Testis (tissue), 2 donors: ENCODE measurements at regions not wholly inside any gene's neighbourhood (a gene's known extent, or its start where the extent isn't known, plus 50 kb on each side); places are given as distances from the start of the nearest gene placed in this dataset.
A peak's percentile ranks its signal among the peaks of the same experiment; 100 is the strongest.

Experiments
- DNase-seq: peaks from one replicate; pipeline ENCODE4 v3.0.0-alpha.2; 2019
- H3K27ac ChIP-seq, 2 donors: fragments of 200-600 bp; sonication (generic); one replicate each; pipeline ENCODE4 v1.5.1; 2019
- H3K27me3 ChIP-seq: fragments of 200-600 bp; sonication (generic); one replicate; pipeline ENCODE4 v1.5.1; 2019
- H3K36me3 ChIP-seq: fragments of 200-600 bp; sonication (generic); one replicate; pipeline ENCODE4 v1.5.1; 2017; ENCODE audit warnings: low read depth; ENCODE audit errors: missing control alignments
- H3K4me1 ChIP-seq: fragments of 200-600 bp; sonication (generic); one replicate; pipeline ENCODE4 v1.5.1; 2019
- H3K4me3 ChIP-seq, 2 donors: fragments of 200-600 bp; sonication (generic); one replicate each; pipeline ENCODE4 v1.5.1; 2017 to 2019
- H3K9me3 ChIP-seq: fragments of 200-600 bp; sonication (generic); one replicate; pipeline ENCODE4 v1.5.1; 2017
- POLR2A ChIP-seq: fragments of 450-650 bp; IDR thresholded peaks from one replicate; pipeline ENCODE4 v1.6.1; 2017; ENCODE audit warnings: antibody characterized with exemption, mild to moderate bottlenecking, moderate library complexity
- WGBS, 2 donors: methylation state at CpG; one replicate each; pipeline ENCODE4 v1.1.5; 2018; 5-methylcytosine and 5-hydroxymethylcytosine counted together
- intact Hi-C: fragments of 100-400 bp; cut with DNase I; formaldehyde crosslinking; loops from one replicate; pipeline ENCODE4 v1.15.1; 2023; ENCODE audit warnings: low total_unique reads
- TF ChIP-seq, protein P1 (sequence below), 3 experiments: fragments of 450-650 bp in 2 of 3; fragments of 200-600 bp in 1 of 3; sonication (generic) in 1 of 3; IDR thresholded peaks; one replicate each; pipeline ENCODE4 v1.5.1; 2016 to 2019; ENCODE audit warnings: antibody characterized with exemption in 3 of 3, mild to moderate bottlenecking in 2 of 3, moderate library complexity in 1 of 3

DNA sequence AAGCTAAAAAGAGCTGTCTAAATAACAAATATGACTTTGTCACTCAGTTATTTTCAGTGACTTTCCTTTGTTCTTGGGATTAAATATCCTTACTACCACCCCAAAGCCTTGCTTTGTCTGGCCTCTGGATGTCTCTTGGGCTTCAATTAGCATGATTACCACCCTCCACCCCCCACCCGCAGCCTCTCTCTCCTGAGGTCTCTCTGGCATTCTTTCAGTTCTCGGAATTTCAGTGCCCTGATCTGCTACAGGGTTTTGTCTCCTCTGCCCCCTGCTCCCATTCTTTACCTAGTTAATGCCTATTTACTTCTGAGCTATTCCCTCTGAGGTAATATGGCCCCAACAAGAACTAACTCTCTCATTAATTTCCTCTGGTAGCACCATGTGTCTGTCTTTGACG, 376.4 kb downstream of the DEPDC1B start:
- no peak overlapping the region for H3K4me3 ChIP-seq
- intact Hi-C loops = no loop called here

DNA sequence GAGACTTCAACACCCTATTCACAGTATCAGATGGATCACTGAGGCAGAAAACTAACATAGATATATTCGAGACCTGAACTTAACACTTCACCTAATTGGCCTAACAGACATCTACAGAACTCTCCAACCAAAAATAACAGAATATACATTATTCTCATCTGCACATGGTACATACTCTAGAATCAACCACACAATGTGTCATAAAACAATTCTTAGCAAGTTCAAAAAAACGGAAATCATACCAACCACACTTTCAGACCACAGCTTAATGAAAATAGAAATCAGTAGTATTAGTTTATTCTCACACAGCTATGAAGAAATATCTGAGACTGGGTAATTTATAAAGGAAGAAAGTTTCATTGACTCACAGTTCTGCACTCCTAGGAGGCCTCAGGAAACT, 387.9 kb downstream of the DEPDC1B start:
- intact Hi-C loops = no loop called here
- Histone ChIP-seq H3K9me3 (no peaks in the 10 kb centered on the region), H3K27ac (no peak overlapping the region), H3K36me3 (no peaks in the 10 kb centered on the region), H3K27me3 (no peaks in the 10 kb centered on the region), H3K4me3 (no peak overlapping the region), H3K4me1 (no peaks in the 10 kb centered on the region)
- 84 to 89% methylated on average over 2 of the region's 2 CpGs for WGBS, 2 donors
- no peak for TF ChIP-seq POLR2A
- TF ChIP-seq, protein P1, sequence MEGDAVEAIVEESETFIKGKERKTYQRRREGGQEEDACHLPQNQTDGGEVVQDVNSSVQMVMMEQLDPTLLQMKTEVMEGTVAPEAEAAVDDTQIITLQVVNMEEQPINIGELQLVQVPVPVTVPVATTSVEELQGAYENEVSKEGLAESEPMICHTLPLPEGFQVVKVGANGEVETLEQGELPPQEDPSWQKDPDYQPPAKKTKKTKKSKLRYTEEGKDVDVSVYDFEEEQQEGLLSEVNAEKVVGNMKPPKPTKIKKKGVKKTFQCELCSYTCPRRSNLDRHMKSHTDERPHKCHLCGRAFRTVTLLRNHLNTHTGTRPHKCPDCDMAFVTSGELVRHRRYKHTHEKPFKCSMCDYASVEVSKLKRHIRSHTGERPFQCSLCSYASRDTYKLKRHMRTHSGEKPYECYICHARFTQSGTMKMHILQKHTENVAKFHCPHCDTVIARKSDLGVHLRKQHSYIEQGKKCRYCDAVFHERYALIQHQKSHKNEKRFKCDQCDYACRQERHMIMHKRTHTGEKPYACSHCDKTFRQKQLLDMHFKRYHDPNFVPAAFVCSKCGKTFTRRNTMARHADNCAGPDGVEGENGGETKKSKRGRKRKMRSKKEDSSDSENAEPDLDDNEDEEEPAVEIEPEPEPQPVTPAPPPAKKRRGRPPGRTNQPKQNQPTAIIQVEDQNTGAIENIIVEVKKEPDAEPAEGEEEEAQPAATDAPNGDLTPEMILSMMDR (IDR thresholded peaks at IDR 0.05) = no peak
- DNase-seq = no peak

More for the DNA sequence above, 376.4 kb downstream of the DEPDC1B start:
- no peak for DNase-seq
- H3K4me1 ChIP-seq = no peaks in the 10 kb centered on the region
- no peaks in the 10 kb centered on the region for H3K36me3 ChIP-seq
- 68 to 76% methylated on average over 3 of the region's 3 CpGs for WGBS, 2 donors
- no peaks in the 10 kb centered on the region for H3K9me3 ChIP-seq
- H3K27me3 ChIP-seq = no peaks in the 10 kb centered on the region
- H3K27ac ChIP-seq = no peak overlapping the region
- TF ChIP-seq, protein P1 (IDR thresholded peaks at IDR 0.05) = no peak

DNA sequence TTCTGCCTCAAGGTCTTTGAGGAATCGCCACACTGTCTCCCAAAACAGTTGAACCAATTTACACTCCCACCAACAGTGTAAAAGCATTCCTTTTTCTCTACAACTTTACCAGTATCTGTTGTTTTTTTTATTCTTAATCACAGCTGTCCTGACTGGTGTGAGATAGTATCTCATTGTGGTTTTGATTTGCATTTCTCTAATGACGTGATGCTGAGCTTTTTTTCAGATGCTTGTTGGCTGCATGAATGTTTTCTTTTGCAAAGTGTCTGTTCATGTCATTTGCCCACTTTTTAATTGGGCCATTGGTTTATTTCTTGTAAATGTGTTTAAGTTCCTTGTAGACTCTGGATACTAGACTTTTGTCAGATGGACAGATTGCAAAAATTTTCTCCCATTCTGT, 400.0 kb downstream of the DEPDC1B start:
- Histone ChIP-seq H3K4me1 (no peaks in the 10 kb centered on the region), H3K4me3 (no peak overlapping the region), H3K27ac (no peak overlapping the region), H3K36me3 (no peaks in the 10 kb centered on the region), H3K9me3 (no peaks in the 10 kb centered on the region), H3K27me3 (no peaks in the 10 kb centered on the region)
- no peak for TF ChIP-seq POLR2A
- TF ChIP-seq, protein P1 (IDR thresholded peaks at IDR 0.05) = no peak
- 73 to 78% methylated on average over 2 of the region's 2 CpGs for WGBS, 2 donors
- no peak for DNase-seq
- intact Hi-C loops = no loop called here

DNA sequence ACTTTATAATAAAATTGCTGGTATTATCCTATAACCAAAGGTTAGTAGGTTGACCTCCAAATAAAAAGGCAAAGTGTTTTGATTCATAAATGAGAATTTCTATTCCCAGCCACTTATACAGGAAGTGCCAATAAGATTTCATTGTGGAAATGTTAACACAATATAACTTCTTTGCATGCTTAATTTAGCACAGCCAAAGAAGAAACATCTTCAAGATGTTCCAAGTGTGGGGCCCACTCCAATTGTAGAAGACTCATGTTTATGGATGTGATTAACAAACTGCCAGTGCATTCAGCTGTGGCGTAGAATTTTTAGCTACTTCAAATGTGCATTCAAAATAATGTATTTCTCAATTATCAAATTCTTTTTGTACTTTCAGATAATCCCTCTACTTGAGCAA, 402.3 kb downstream of the DEPDC1B start:
- Histone ChIP-seq H3K36me3 (no peaks in the 10 kb centered on the region), H3K27ac (no peak overlapping the region), H3K9me3 (no peaks in the 10 kb centered on the region), H3K4me1 (no peaks in the 10 kb centered on the region), H3K27me3 (no peaks in the 10 kb centered on the region), H3K4me3 (no peak overlapping the region)
- no peak for DNase-seq
- no peak for TF ChIP-seq POLR2A
- TF ChIP-seq, protein P1 (IDR thresholded peaks at IDR 0.05) = no peak
- intact Hi-C loops = no loop called here
- WGBS, 2 donors = 60 to 79% methylated on average over 1 of the region's 1 CpG

DNA sequence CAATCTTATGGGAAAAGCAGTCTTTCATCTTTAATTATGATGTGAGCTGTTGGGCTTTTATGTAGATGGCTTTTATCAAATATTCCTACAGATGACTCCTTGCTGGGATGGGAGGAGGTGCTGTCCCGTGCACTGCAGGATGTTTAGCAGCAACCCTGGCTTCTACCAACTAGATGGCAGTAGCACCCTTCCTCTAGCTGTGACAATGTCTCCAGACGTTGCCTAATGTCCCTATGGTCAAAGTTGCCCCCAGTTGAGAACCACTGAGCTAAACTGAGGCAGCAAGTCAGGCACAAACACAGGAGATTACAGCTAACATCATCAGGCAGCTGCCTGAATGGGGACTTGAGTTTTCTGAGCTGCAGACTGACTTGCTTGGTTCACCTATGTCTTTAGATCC, 401.9 kb upstream of the PDE4D start:
- intact Hi-C loops = no loop called here
- WGBS, 2 donors = 29 to 33% methylated on average over 2 of the region's 2 CpGs
- Histone ChIP-seq H3K9me3 (no peaks in the 10 kb centered on the region), H3K27ac (no peak overlapping the region), H3K36me3 (no peaks in the 10 kb centered on the region), H3K4me1 (no peaks in the 10 kb centered on the region), H3K27me3 (no peaks in the 10 kb centered on the region), H3K4me3 (no peak overlapping the region)
- TF ChIP-seq, protein P1 (IDR thresholded peaks at IDR 0.05) = peak in 1 of 3 experiments; percentile 27
- no peak for TF ChIP-seq POLR2A
- DNase-seq = peak; percentile 42
